HG02840 (cell line): ENCODE measurements at regions not wholly inside any gene's neighbourhood (a gene's known extent, or its start where the extent isn't known, plus 50 kb on each side); places are given as distances from the start of the nearest gene placed in this dataset.
"Not testable (repeated sequence)": the region's sequence is repeated elsewhere in the genome, so short reads cannot be mapped to it uniquely, and the experiment has no call there.

Source experiments
- ATAC-seq: cut with Tn5 transposase; IDR thresholded peaks from one replicate; pipeline ENCODE4 v1.9.1; 2021; ENCODE audit warnings: mild to moderate bottlenecking, moderate library complexity, moderate number of reproducible peaks; ENCODE audit not compliant: unreplicated experiment, low FRiP score

- ATAC-seq: no peak
These were observed 491.8 kb upstream of the COX7C start for GRCh38 chr5:86125731-86126601.

- no peak for ATAC-seq
These were observed 490.0 kb upstream of the COX7C start for GRCh38 chr5:86127696-86128095.

- ATAC-seq: no peak
These were observed 488.7 kb upstream of the COX7C start for GRCh38 chr5:86129009-86129408.

- no peak for ATAC-seq
These were observed 480.4 kb upstream of the COX7C start for GRCh38 chr5:86137297-86137696.

GRCh38 chr5:86143837-86144236 is 473.9 kb upstream of the COX7C start:
- ATAC-seq: no peak

- no peak for ATAC-seq
These were observed 464.7 kb upstream of the COX7C start for GRCh38 chr5:86152988-86153560.

- no peak for ATAC-seq
These were observed 461.9 kb upstream of the COX7C start for GRCh38 chr5:86155796-86156195.

GRCh38 chr5:86170194-86170593 is 447.5 kb upstream of the COX7C start:
- no peak for ATAC-seq

GRCh38 chr5:86175224-86175623 is 442.5 kb upstream of the COX7C start:
- peak; percentile 84 for ATAC-seq

- no peak for ATAC-seq
These were observed 418.5 kb upstream of the COX7C start for GRCh38 chr5:86199287-86199686.

- ATAC-seq: no peak
These were observed 389.6 kb upstream of the COX7C start for GRCh38 chr5:86228147-86228546.

GRCh38 chr5:86232246-86232645 is 385.5 kb upstream of the COX7C start:
- no peak for ATAC-seq

GRCh38 chr5:86244153-86244552 is 373.6 kb upstream of the COX7C start:
- ATAC-seq: no peak

- no peak for ATAC-seq
These were observed 359.9 kb upstream of the COX7C start for GRCh38 chr5:86257871-86258270.

- not testable (repeated sequence) for ATAC-seq
These were observed 333.1 kb upstream of the COX7C start for GRCh38 chr5:86284400-86285190.

- not testable (repeated sequence) for ATAC-seq
These were observed 330.3 kb upstream of the COX7C start for GRCh38 chr5:86287437-86287836.

- ATAC-seq: not testable (repeated sequence)
These were observed 328.0 kb upstream of the COX7C start for GRCh38 chr5:86289786-86290185.

GRCh38 chr5:86292811-86293210 is 324.9 kb upstream of the COX7C start:
- not testable (repeated sequence) for ATAC-seq

- ATAC-seq: not testable (repeated sequence)
These were observed 315.1 kb upstream of the COX7C start for GRCh38 chr5:86302643-86303042.

GRCh38 chr5:86305050-86305449 is 312.7 kb upstream of the COX7C start:
- ATAC-seq: not testable (repeated sequence)

- ATAC-seq: no peak
These were observed 302.8 kb upstream of the COX7C start for GRCh38 chr5:86314951-86315350.
